ENCODE measurements at regions not wholly inside any gene's neighbourhood (a gene's known extent, or its start where the extent isn't known, plus 50 kb on each side); places are given as distances from the start of the nearest gene placed in this dataset.

- 8% methylated on average over 2 of the region's 2 CpGs for WGBS
- intact Hi-C loops (cut with DNase I) = no loop called here
- no peaks in the 10 kb centered on the region for H3K27me3 ChIP-seq
- no peaks in the 10 kb centered on the region for H3K9me3 ChIP-seq
- no peaks in the 10 kb centered on the region for H3K36me3 ChIP-seq
- no peak for DNase-seq (ENCODE audit: extremely low spot score)
- peaks cover 7 to 32% (median 30%) of the 10 kb centered on the region in 4 donors for H3K4me1 ChIP-seq
- TF ChIP-seq POLR2A (IDR thresholded peaks at IDR 0.05; ENCODE audit: low read depth) (no peak), POLR2AphosphoS5 (IDR thresholded peaks at IDR 0.05) (peak in 1 of 2 donors; percentile 10)
- H3K27ac ChIP-seq (replicated peaks in 1 of 4) = peak overlapping the region; percentile 1 to 66 (median 24)
- peak overlapping the region in 1 of 4 donors; percentile 1 for H3K4me3 ChIP-seq
Observed at GRCh38 chr5:144028636-144029035, 141.8 kb downstream of the YIPF5 start.

- Histone ChIP-seq H3K4me3 (no peak overlapping the region), H3K27ac (replicated peaks in 1 of 4) (no peak overlapping the region), H3K27me3 (no peaks in the 10 kb centered on the region), H3K4me1 (peaks cover 7 to 37% (median 33%) of the 10 kb centered on the region in 4 donors), H3K9me3 (no peaks in the 10 kb centered on the region), H3K36me3 (no peaks in the 10 kb centered on the region)
- 90% methylated on average over 5 of the region's 5 CpGs for WGBS
- no peak for DNase-seq (ENCODE audit: extremely low spot score)
- TF ChIP-seq POLR2A (IDR thresholded peaks at IDR 0.05; ENCODE audit: low read depth) (no peak), EP300 (IDR thresholded peaks at IDR 0.05) (no peak), POLR2AphosphoS5 (IDR thresholded peaks at IDR 0.05) (no peak), CTCF (IDR thresholded peaks at IDR 0.05) (no peak)
- intact Hi-C loops (cut with DNase I) = no loop called here
Observed at GRCh38 chr5:144030904-144031303, 139.6 kb downstream of the YIPF5 start.

GRCh38 chr5:144032375-144032774 is 138.1 kb downstream of the YIPF5 start:
- no peak overlapping the region for H3K4me3 ChIP-seq
- no peak overlapping the region for H3K27ac ChIP-seq (replicated peaks in 1 of 4)
- intact Hi-C loops (cut with DNase I) = no loop called here
- 41% methylated on average over 5 of the region's 6 CpGs for WGBS
- TF ChIP-seq CTCF (IDR thresholded peaks at IDR 0.05) = no peak
- no peak for TF ChIP-seq POLR2AphosphoS5 (IDR thresholded peaks at IDR 0.05)
- no peak for TF ChIP-seq POLR2A (IDR thresholded peaks at IDR 0.05; ENCODE audit: low read depth)
- TF ChIP-seq EP300 (IDR thresholded peaks at IDR 0.05) = no peak
- no peaks in the 10 kb centered on the region for H3K27me3 ChIP-seq
- no peak for DNase-seq (ENCODE audit: extremely low spot score)
- no peaks in the 10 kb centered on the region for H3K9me3 ChIP-seq
- H3K4me1 ChIP-seq = peaks cover 7 to 37% (median 33%) of the 10 kb centered on the region in 4 donors
- H3K36me3 ChIP-seq = no peaks in the 10 kb centered on the region

- Histone ChIP-seq H3K36me3 (no peaks in the 10 kb centered on the region), H3K4me1 (peaks cover under 1 to 30% (median 24%) of the 10 kb centered on the region in 4 donors), H3K27ac (replicated peaks in 1 of 4) (no peak overlapping the region), H3K9me3 (no peaks in the 10 kb centered on the region), H3K27me3 (no peaks in the 10 kb centered on the region), H3K4me3 (no peak overlapping the region)
- no peak for TF ChIP-seq POLR2AphosphoS5 (IDR thresholded peaks at IDR 0.05)
- TF ChIP-seq CTCF (IDR thresholded peaks at IDR 0.05) = no peak
- no peak for TF ChIP-seq EP300 (IDR thresholded peaks at IDR 0.05)
- no peak for TF ChIP-seq POLR2A (IDR thresholded peaks at IDR 0.05; ENCODE audit: low read depth)
- 43% methylated on average over 3 of the region's 3 CpGs for WGBS
- intact Hi-C loops (cut with DNase I) = no loop called here
- no peak for DNase-seq (ENCODE audit: extremely low spot score)
Observed at GRCh38 chr5:144033486-144033885, 137.0 kb downstream of the YIPF5 start.

GRCh38 chr5:144035046-144035740 is 135.3 kb downstream of the YIPF5 start:
- H3K27ac ChIP-seq (replicated peaks in 1 of 4) = no peak overlapping the region
- no peak for DNase-seq (ENCODE audit: extremely low spot score)
- H3K4me1 ChIP-seq = peaks cover 0 to 23% (median 17%) of the 10 kb centered on the region in 4 donors
- intact Hi-C loops (cut with DNase I) = no loop called here
- H3K36me3 ChIP-seq = no peaks in the 10 kb centered on the region
- no peak overlapping the region for H3K4me3 ChIP-seq
- WGBS = 76% methylated on average over 4 of the region's 4 CpGs
- no peaks in the 10 kb centered on the region for H3K9me3 ChIP-seq
- no peaks in the 10 kb centered on the region for H3K27me3 ChIP-seq
- TF ChIP-seq EP300 (IDR thresholded peaks at IDR 0.05) = no peak
- no peak for TF ChIP-seq POLR2AphosphoS5 (IDR thresholded peaks at IDR 0.05)
- TF ChIP-seq POLR2A (IDR thresholded peaks at IDR 0.05; ENCODE audit: low read depth) = no peak
- no peak for TF ChIP-seq CTCF (IDR thresholded peaks at IDR 0.05)
